ENCODE measurements at regions not wholly inside any gene's neighbourhood (a gene's known extent, or its start where the extent isn't known, plus 50 kb on each side); places are given as distances from the start of the nearest gene placed in this dataset.

DNA sequence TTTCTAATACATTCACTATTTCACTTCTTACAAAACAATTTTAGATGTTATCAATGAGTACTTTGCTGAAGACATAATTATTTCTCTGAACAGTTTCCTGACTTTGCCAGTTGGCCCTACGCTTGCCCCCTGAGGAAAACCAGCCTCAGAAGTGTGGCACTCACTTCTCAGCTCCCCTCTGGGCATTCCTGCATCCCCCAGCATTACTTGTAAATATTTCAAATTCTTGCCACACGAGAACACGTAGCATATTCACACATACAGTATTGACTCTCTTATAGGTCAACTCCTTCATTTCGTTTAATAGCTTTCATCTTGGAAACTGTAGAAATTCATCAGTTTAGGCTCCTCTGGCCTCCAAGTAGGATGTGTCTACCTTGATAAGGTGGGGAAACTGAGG, 65.2 kb downstream of the OTX2 start:
- no peaks in the 10 kb centered on the region for H3K36me3 Mint-ChIP-seq (ENCODE audit: insufficient read depth)
- TF ChIP-seq, protein P1, sequence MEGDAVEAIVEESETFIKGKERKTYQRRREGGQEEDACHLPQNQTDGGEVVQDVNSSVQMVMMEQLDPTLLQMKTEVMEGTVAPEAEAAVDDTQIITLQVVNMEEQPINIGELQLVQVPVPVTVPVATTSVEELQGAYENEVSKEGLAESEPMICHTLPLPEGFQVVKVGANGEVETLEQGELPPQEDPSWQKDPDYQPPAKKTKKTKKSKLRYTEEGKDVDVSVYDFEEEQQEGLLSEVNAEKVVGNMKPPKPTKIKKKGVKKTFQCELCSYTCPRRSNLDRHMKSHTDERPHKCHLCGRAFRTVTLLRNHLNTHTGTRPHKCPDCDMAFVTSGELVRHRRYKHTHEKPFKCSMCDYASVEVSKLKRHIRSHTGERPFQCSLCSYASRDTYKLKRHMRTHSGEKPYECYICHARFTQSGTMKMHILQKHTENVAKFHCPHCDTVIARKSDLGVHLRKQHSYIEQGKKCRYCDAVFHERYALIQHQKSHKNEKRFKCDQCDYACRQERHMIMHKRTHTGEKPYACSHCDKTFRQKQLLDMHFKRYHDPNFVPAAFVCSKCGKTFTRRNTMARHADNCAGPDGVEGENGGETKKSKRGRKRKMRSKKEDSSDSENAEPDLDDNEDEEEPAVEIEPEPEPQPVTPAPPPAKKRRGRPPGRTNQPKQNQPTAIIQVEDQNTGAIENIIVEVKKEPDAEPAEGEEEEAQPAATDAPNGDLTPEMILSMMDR (IDR thresholded peaks at IDR 0.05; ENCODE audit: unreplicated experiment) = no peak
- H3K9me3 Mint-ChIP-seq (ENCODE audit: low read depth) = no peaks in the 10 kb centered on the region
- H3K4me3 Mint-ChIP-seq (ENCODE audit: low read depth) = no peak overlapping the region
- H3K4me1 Mint-ChIP-seq (ENCODE audit: low read depth) = peaks cover 2% of the 10 kb centered on the region
- peaks cover 11% of the 10 kb centered on the region for H3K27me3 Mint-ChIP-seq
- no peak for DNase-seq (ENCODE audit: low spot score, unreplicated experiment)
- H3K27ac Mint-ChIP-seq = no peak overlapping the region

DNA sequence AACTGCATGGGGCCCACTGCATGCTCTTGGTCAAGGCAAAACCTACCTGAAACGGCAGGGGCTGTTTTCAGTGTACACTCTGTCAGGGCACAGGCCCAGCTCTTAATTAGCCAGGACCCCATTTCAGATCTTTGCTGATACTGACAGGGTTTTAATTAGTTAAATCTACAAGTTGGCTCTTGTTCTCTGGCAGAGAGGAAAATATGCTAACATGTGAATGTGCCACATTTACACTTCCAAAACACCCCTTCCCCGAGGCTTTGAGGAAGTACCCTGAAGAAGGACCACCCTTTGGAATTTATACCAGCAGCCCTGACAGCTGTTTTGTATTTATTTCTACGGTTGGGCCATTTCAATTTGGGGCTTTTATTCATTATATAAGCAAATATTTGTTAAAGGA, 66.3 kb downstream of the OTX2 start:
- TF ChIP-seq, protein P1 (IDR thresholded peaks at IDR 0.05; ENCODE audit: unreplicated experiment) = no peak
- H3K27me3 Mint-ChIP-seq = peaks cover 8% of the 10 kb centered on the region
- H3K9me3 Mint-ChIP-seq (ENCODE audit: low read depth) = no peaks in the 10 kb centered on the region
- H3K36me3 Mint-ChIP-seq (ENCODE audit: insufficient read depth) = no peaks in the 10 kb centered on the region
- H3K4me3 Mint-ChIP-seq (ENCODE audit: low read depth) = no peak overlapping the region
- H3K4me1 Mint-ChIP-seq (ENCODE audit: low read depth) = peaks cover 2% of the 10 kb centered on the region
- no peak for DNase-seq (ENCODE audit: low spot score, unreplicated experiment)
- H3K27ac Mint-ChIP-seq = no peak overlapping the region

DNA sequence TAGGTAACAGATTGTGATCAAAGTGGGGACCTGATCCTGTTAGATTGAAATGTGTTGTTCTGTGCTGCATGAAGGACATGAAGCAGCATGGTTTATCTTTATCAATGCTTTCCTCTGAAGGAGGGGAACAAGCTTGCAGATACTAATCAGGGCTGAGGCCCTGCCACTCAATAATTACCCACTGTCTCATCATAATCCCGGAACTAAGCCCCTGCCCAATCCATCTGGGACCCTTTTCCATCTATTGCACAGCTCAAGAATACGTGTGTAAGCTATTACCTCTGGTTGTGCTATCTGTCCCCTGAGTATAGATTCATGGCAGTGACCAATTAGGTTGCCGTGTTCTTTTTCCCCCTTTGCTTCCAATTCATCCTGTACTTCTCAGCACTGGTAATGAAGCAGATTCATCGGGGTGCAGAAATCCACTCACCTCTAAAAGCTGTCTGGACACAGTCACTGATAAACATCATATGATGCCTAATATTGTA, 67.8 kb downstream of the OTX2 start:
- Mint-ChIP-seq H3K9me3 (ENCODE audit: low read depth) (no peaks in the 10 kb centered on the region), H3K36me3 (ENCODE audit: insufficient read depth) (no peaks in the 10 kb centered on the region), H3K27ac (no peak overlapping the region), H3K4me1 (ENCODE audit: low read depth) (peaks cover 2% of the 10 kb centered on the region), H3K27me3 (peaks cover 6% of the 10 kb centered on the region), H3K4me3 (ENCODE audit: low read depth) (no peak overlapping the region)
- no peak for DNase-seq (ENCODE audit: low spot score, unreplicated experiment)
- TF ChIP-seq, protein P1 (IDR thresholded peaks at IDR 0.05; ENCODE audit: unreplicated experiment) = no peak

DNA sequence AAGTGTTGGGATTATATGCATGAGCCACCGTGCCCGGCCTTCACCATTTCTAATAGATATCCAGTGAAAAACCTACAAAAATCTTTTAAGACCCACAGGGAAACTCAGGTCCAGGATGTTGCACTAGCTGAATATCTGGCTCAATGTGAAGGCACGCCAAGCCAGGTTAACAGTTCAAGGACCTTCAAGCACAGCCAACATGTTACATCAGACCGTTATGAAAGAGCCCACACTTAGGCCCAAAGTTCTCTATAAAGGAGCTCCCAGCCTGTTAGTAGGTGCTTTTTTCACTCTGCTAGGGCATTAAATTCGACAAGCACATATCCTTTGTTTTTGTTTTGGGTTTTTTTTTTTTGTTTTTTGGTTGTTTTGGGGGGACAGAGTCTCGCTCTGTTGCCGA, 69.0 kb downstream of the OTX2 start:
- Mint-ChIP-seq H3K27me3 (peaks cover 3% of the 10 kb centered on the region), H3K27ac (no peak overlapping the region), H3K36me3 (ENCODE audit: insufficient read depth) (no peaks in the 10 kb centered on the region), H3K9me3 (ENCODE audit: low read depth) (no peaks in the 10 kb centered on the region), H3K4me1 (ENCODE audit: low read depth) (peaks cover 2% of the 10 kb centered on the region), H3K4me3 (ENCODE audit: low read depth) (no peak overlapping the region)
- TF ChIP-seq, protein P1 (IDR thresholded peaks at IDR 0.05; ENCODE audit: unreplicated experiment) = no peak
- no peak for DNase-seq (ENCODE audit: low spot score, unreplicated experiment)

DNA sequence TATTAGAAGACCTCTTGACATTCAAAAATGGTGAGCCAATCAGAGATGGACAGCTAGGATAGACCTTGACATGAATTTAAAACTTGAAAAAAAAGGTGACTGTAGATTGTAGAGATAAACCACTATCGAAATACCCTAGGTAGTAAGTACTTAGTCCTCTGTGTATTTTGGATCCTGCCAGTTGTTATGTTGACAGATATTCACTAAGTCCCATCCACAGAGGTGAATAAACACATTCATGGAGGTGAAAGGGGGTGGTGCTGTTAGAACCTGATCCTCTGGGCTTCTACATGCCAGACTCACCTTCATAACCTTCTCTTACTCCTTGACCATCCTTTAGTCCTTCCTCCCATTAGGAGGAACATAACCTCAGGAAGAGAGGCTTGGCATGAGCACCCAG, 72.3 kb downstream of the OTX2 start:
- no peaks in the 10 kb centered on the region for H3K9me3 Mint-ChIP-seq (ENCODE audit: low read depth)
- TF ChIP-seq, protein P1 (IDR thresholded peaks at IDR 0.05; ENCODE audit: unreplicated experiment) = no peak
- H3K36me3 Mint-ChIP-seq (ENCODE audit: insufficient read depth) = no peaks in the 10 kb centered on the region
- peaks cover 10% of the 10 kb centered on the region for H3K27me3 Mint-ChIP-seq
- no peak for DNase-seq (ENCODE audit: low spot score, unreplicated experiment)
- H3K4me1 Mint-ChIP-seq (ENCODE audit: low read depth) = no peaks in the 10 kb centered on the region
- no peak overlapping the region for H3K27ac Mint-ChIP-seq
- H3K4me3 Mint-ChIP-seq (ENCODE audit: low read depth) = no peak overlapping the region

All from progenitor cell of endocrine pancreas (in vitro differentiated cells).